SK-N-SH (cell line): ENCODE measurements at regions not wholly inside any gene's neighbourhood (a gene's known extent, or its start where the extent isn't known, plus 50 kb on each side); places are given as distances from the start of the nearest gene placed in this dataset.

Experiments
- CTCF ChIA-PET: fragments of 300-600, 350-600 bp; formaldehyde crosslinking; extraction: SDS; loops from one replicate; lab custom pipeline; 2021; lab: Yijun Ruan, JAX
- POLR2A ChIA-PET: fragments of 350-600 bp; sonication (Branson Sonifier 250); formaldehyde crosslinking; extraction: SDS; loops from one replicate; lab custom pipeline; 2020; ENCODE audit warnings: antibody characterized with exemption, inconsistent platforms; lab: Yijun Ruan, JAX
- DNase-seq: peaks from one replicate; pipeline ENCODE4 v3.0.0; 2012
- H2AFZ ChIP-seq: fragments of 200-600 bp; sonication (generic); 2 replicates; pipeline ENCODE4 v1.8.1; 2016; ENCODE audit warnings: antibody characterized with exemption, mild to moderate bottlenecking, low read depth
- H3F3A ChIP-seq: fragments of 200-600 bp; sonication (generic); replicated peaks from 2 replicates; pipeline ENCODE3; 2016; ENCODE audit warnings: antibody characterized with exemption, mild to moderate bottlenecking; ENCODE audit not compliant: insufficient read depth
- H3K27ac ChIP-seq, 2 experiments: fragments of 200-500 bp in 1 of 2; fragments of 200-600 bp in 1 of 2; sonication (Bioruptor generic) in 1 of 2; sonication (generic), shearing (Covaris generic) in 1 of 2; 2 replicates each; pipeline versions ENCODE4 v1.5.1 to v1.6.1; 2014 to 2016; ENCODE audit warnings: low read depth in 2 of 2, inconsistent platforms in 1 of 2, low read length in 1 of 2, mild to moderate bottlenecking in 1 of 2, mixed read lengths in 1 of 2
- H3K27me3 ChIP-seq: fragments of 200-600 bp; sonication (generic), shearing (Covaris generic); 2 replicates; pipeline ENCODE4 v1.6.1; 2016; ENCODE audit warnings: mixed run types; ENCODE audit not compliant: insufficient read depth
- H3K36me3 ChIP-seq, 2 experiments: fragments of 200-500 bp in 1 of 2; fragments of 200-600 bp in 1 of 2; sonication (Bioruptor generic) in 1 of 2; sonication (generic) in 1 of 2; replicated peaks in 1 of 2; 2 replicates each; pipeline versions ENCODE3 to v1.5.1; 2014 to 2016; ENCODE audit warnings: low read length in 1 of 2, mild to moderate bottlenecking in 1 of 2; ENCODE audit not compliant: insufficient read depth in 2 of 2, control insufficient read depth in 1 of 2
- H3K4me1 ChIP-seq, 2 experiments: fragments of 200-500 bp in 1 of 2; fragments of 200-600 bp in 1 of 2; sonication (Bioruptor generic) in 1 of 2; sonication (generic), shearing (Covaris generic) in 1 of 2; 2 replicates each; pipeline versions ENCODE4 v1.5.1 to v1.6.1; 2014 to 2016; ENCODE audit warnings: low read depth in 1 of 2, low read length in 1 of 2, mixed run types in 1 of 2; ENCODE audit not compliant: insufficient read depth in 2 of 2, control insufficient read depth in 1 of 2
- H3K4me2 ChIP-seq: fragments of 200-600 bp; sonication (generic), shearing (Covaris generic); 2 replicates; pipeline ENCODE4 v1.6.1; 2017; ENCODE audit warnings: mixed run types
- H3K4me3 ChIP-seq, 2 experiments: fragments of 200-500 bp in 1 of 2; fragments of 200-600 bp in 1 of 2; sonication (Bioruptor generic) in 1 of 2; sonication (generic), shearing (Covaris generic) in 1 of 2; 2 replicates each; pipeline versions ENCODE4 v1.5.1 to v1.8.1; 2014 to 2016; ENCODE audit warnings: low read depth in 2 of 2, inconsistent platforms in 1 of 2, low read length in 1 of 2, mild to moderate bottlenecking in 1 of 2, mixed read lengths in 1 of 2, moderate library complexity in 1 of 2
- H3K79me2 ChIP-seq: fragments of 200-600 bp; sonication (generic); 2 replicates; pipeline ENCODE4 v1.8.1; 2017; ENCODE audit warnings: mild to moderate bottlenecking; ENCODE audit not compliant: insufficient read depth
- H3K9ac ChIP-seq: fragments of 200-600 bp; sonication (generic); 2 replicates; pipeline ENCODE4 v1.6.1; 2017; ENCODE audit warnings: mixed run types
- H3K9me2 ChIP-seq: fragments of 200-600 bp; sonication (generic); 2 replicates; pipeline ENCODE4 v1.6.1; 2017; ENCODE audit warnings: mixed run types
- H3K9me3 ChIP-seq: fragments of 200-600 bp; sonication (generic); 2 replicates; pipeline ENCODE4 v1.6.1; 2017; ENCODE audit warnings: mixed run types, mild to moderate bottlenecking, moderate library complexity
- H4K20me1 ChIP-seq: fragments of 200-600 bp; sonication (generic); 2 replicates; pipeline ENCODE4 v1.6.1; 2017; ENCODE audit warnings: mild to moderate bottlenecking, mixed run types; ENCODE audit not compliant: insufficient read depth
- EP300 ChIP-seq, 2 experiments: IDR thresholded peaks; 2 replicates each; pipeline versions ENCODE4 v1.4.0 to v1.6.1; 2012; ENCODE audit warnings: borderline replicate concordance in 1 of 2, low read depth in 1 of 2, low read length in 1 of 2
- EZH2phosphoT487 ChIP-seq: fragments of 200-600 bp; sonication (generic); IDR thresholded peaks from 2 replicates; pipeline ENCODE4 v1.6.1; 2017; ENCODE audit warnings: low read depth, mixed run types, mild to moderate bottlenecking, antibody characterized with exemption, moderate library complexity, borderline replicate concordance
- FOXM1 ChIP-seq: IDR thresholded peaks from 2 replicates; pipeline ENCODE4 v1.4.0; 2012; ENCODE audit warnings: low read depth, mild to moderate bottlenecking
- GABPA ChIP-seq: IDR thresholded peaks from 2 replicates; pipeline ENCODE4 v1.4.0; 2012; ENCODE audit warnings: low read depth, mild to moderate bottlenecking
- GATA2 ChIP-seq: sonication (generic); formaldehyde crosslinking; IDR thresholded peaks from 2 replicates; pipeline ENCODE4 v1.5.0; 2020; ENCODE audit warnings: mild to moderate bottlenecking, missing genetic modification reagents
- MAX ChIP-seq: IDR thresholded peaks from 2 replicates; pipeline ENCODE4 v1.4.0; 2012; ENCODE audit warnings: low read depth
- MEF2A ChIP-seq: IDR thresholded peaks from 2 replicates; pipeline ENCODE4 v1.4.0; 2012; ENCODE audit warnings: low read depth, borderline replicate concordance
- NRF1 ChIP-seq: IDR thresholded peaks from 2 replicates; pipeline ENCODE4 v1.6.1; 2012; ENCODE audit warnings: low read depth, mild to moderate bottlenecking, low read length
- RAD21 ChIP-seq: IDR thresholded peaks from 2 replicates; pipeline ENCODE4 v1.6.1; 2012; ENCODE audit warnings: mild to moderate bottlenecking, low read length
- RXRA ChIP-seq: IDR thresholded peaks from 2 replicates; pipeline ENCODE4 v1.4.0; 2012; ENCODE audit warnings: low read depth, mild to moderate bottlenecking, borderline replicate concordance
- SMC3 ChIP-seq: IDR thresholded peaks from 2 replicates; pipeline ENCODE4 v1.6.1; 2012; ENCODE audit warnings: low read depth, low read length, improper control_type of control experiment
- USF1 ChIP-seq: IDR thresholded peaks from 2 replicates; pipeline ENCODE4 v1.4.0; 2012; ENCODE audit warnings: low read depth, borderline replicate concordance
- YY1 ChIP-seq: IDR thresholded peaks from 2 replicates; pipeline ENCODE4 v1.4.0; 2012; ENCODE audit warnings: low read depth, mild to moderate bottlenecking
- WGBS: methylation state at CpG from one replicate; pipeline ENCODE4 v1.1.6; 2017; ENCODE audit warnings: low lambda C conversion rate; 5-methylcytosine and 5-hydroxymethylcytosine counted together
- TF ChIP-seq, protein P1 (sequence below): IDR thresholded peaks from 2 replicates; pipeline ENCODE4 v1.6.1; 2012; ENCODE audit warnings: mild to moderate bottlenecking, low read depth, low read length, moderate library complexity
- TF ChIP-seq, protein P2 (sequence below): IDR thresholded peaks from 2 replicates; pipeline ENCODE4 v1.4.0; 2012; ENCODE audit warnings: low read depth, borderline replicate concordance
- TF ChIP-seq, protein P3 (sequence below): fragments of 150-350 bp; IDR thresholded peaks from 2 replicates; pipeline ENCODE4 v1.6.1; 2017; ENCODE audit warnings: antibody characterized with exemption, low read length, low read depth, borderline replicate concordance
- TF ChIP-seq, protein P4 (sequence below): IDR thresholded peaks from 2 replicates; pipeline ENCODE4; 2012

DNA sequence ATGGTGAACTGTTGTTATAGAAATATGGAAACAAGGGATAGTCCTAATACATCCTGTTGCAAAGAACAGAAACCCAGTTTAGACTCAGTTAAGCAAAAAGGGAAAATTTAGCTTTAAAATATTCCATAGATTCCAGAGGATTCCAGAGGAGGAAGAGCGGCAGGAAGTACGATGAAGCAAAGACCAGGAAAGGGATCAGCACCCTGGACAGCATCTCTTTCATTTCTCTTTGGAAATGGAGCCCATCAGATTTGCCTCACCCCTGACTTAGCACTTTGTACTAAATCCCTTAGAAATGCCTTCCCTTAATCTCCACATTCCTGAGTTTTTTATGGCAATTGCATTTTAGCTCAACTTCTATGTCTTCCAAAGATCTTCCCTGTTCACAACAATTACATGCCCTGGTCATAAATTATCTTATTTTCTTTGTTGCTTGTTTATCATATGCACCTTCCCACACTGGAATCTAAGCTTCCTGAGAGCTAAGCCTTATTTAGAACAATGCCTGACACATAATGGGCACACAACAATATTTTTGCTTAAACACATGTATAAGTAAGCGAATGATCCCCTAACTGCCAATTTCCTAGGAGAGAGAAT is 150.0 kb upstream of the RBFOX1 start:
- 30% methylated on average over 3 of the region's 3 CpGs for WGBS
- ChIA-PET POLR2A (no interaction called here), CTCF (interaction anchor here (0.6 to 1.2 kb wide), 2 partner anchors 11 to 290 kb away, joined by 3 to 4 read pairs; no protein-coding TSS in a partner anchor)
- no peaks in the 10 kb centered on the region for H3K4me1 ChIP-seq
- no peak overlapping the region for H3K27ac ChIP-seq
- no peak overlapping the region for H3K4me3 ChIP-seq
- no peaks in the 10 kb centered on the region for H3K79me2 ChIP-seq
- no peaks in the 10 kb centered on the region for H3K27me3 ChIP-seq
- no peak overlapping the region for H3K4me2 ChIP-seq
- no peaks in the 10 kb centered on the region for H3F3A ChIP-seq
- H4K20me1 ChIP-seq = no peaks in the 10 kb centered on the region
- no peak for DNase-seq
- H3K9me2 ChIP-seq = no peaks in the 10 kb centered on the region
- TF ChIP-seq USF1 = no peak
- no peak for TF ChIP-seq YY1
- TF ChIP-seq, protein P1, sequence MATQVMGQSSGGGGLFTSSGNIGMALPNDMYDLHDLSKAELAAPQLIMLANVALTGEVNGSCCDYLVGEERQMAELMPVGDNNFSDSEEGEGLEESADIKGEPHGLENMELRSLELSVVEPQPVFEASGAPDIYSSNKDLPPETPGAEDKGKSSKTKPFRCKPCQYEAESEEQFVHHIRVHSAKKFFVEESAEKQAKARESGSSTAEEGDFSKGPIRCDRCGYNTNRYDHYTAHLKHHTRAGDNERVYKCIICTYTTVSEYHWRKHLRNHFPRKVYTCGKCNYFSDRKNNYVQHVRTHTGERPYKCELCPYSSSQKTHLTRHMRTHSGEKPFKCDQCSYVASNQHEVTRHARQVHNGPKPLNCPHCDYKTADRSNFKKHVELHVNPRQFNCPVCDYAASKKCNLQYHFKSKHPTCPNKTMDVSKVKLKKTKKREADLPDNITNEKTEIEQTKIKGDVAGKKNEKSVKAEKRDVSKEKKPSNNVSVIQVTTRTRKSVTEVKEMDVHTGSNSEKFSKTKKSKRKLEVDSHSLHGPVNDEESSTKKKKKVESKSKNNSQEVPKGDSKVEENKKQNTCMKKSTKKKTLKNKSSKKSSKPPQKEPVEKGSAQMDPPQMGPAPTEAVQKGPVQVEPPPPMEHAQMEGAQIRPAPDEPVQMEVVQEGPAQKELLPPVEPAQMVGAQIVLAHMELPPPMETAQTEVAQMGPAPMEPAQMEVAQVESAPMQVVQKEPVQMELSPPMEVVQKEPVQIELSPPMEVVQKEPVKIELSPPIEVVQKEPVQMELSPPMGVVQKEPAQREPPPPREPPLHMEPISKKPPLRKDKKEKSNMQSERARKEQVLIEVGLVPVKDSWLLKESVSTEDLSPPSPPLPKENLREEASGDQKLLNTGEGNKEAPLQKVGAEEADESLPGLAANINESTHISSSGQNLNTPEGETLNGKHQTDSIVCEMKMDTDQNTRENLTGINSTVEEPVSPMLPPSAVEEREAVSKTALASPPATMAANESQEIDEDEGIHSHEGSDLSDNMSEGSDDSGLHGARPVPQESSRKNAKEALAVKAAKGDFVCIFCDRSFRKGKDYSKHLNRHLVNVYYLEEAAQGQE = peak; percentile 60; the same call in 1 of the 2 replicates
- TF ChIP-seq, protein P2, sequence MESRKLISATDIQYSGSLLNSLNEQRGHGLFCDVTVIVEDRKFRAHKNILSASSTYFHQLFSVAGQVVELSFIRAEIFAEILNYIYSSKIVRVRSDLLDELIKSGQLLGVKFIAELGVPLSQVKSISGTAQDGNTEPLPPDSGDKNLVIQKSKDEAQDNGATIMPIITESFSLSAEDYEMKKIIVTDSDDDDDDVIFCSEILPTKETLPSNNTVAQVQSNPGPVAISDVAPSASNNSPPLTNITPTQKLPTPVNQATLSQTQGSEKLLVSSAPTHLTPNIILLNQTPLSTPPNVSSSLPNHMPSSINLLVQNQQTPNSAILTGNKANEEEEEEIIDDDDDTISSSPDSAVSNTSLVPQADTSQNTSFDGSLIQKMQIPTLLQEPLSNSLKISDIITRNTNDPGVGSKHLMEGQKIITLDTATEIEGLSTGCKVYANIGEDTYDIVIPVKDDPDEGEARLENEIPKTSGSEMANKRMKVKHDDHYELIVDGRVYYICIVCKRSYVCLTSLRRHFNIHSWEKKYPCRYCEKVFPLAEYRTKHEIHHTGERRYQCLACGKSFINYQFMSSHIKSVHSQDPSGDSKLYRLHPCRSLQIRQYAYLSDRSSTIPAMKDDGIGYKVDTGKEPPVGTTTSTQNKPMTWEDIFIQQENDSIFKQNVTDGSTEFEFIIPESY = no peak
- TF ChIP-seq FOXM1 = no peak
- H3K9ac ChIP-seq = no peak overlapping the region
- H3K9me3 ChIP-seq = peaks cover 5% of the 10 kb centered on the region; the same call in 1 of the 2 replicates
- H3K36me3 ChIP-seq = no peaks in the 10 kb centered on the region
- no peak overlapping the region for H2AFZ ChIP-seq

GRCh38 chr16:7177875-7178274 is 154.8 kb upstream of the RBFOX1 start:
- H4K20me1 ChIP-seq = no peaks in the 10 kb centered on the region
- no peak overlapping the region for H3K4me3 ChIP-seq
- H3F3A ChIP-seq = no peaks in the 10 kb centered on the region
- no peak for TF ChIP-seq MAX
- no peak for TF ChIP-seq SMC3
- no peak for TF ChIP-seq GATA2
- TF ChIP-seq, protein P3, sequence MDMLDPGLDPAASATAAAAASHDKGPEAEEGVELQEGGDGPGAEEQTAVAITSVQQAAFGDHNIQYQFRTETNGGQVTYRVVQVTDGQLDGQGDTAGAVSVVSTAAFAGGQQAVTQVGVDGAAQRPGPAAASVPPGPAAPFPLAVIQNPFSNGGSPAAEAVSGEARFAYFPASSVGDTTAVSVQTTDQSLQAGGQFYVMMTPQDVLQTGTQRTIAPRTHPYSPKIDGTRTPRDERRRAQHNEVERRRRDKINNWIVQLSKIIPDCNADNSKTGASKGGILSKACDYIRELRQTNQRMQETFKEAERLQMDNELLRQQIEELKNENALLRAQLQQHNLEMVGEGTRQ = no peak
- TF ChIP-seq EP300 (IDR thresholded peaks at IDR 0.05; ENCODE audit: borderline replicate concordance in 1 of 2, low read depth in 1 of 2, low read length in 1 of 2) = no peak
- no peak for TF ChIP-seq RAD21
- no peak for TF ChIP-seq EZH2phosphoT487
- TF ChIP-seq YY1 = no peak
- TF ChIP-seq, protein P4, sequence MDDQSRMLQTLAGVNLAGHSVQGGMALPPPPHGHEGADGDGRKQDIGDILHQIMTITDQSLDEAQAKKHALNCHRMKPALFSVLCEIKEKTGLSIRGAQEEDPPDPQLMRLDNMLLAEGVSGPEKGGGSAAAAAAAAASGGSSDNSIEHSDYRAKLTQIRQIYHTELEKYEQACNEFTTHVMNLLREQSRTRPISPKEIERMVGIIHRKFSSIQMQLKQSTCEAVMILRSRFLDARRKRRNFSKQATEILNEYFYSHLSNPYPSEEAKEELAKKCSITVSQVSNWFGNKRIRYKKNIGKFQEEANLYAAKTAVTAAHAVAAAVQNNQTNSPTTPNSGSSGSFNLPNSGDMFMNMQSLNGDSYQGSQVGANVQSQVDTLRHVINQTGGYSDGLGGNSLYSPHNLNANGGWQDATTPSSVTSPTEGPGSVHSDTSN = no peak
- no peak for TF ChIP-seq RXRA
- no peak for TF ChIP-seq GABPA
- TF ChIP-seq NRF1 = no peak
- no peak for TF ChIP-seq MEF2A
- POLR2A ChIA-PET = no interaction called here
- no peak overlapping the region for H2AFZ ChIP-seq
- no peak overlapping the region for H3K27ac ChIP-seq
- no peaks in the 10 kb centered on the region for H3K9me3 ChIP-seq
- H3K4me2 ChIP-seq = no peak overlapping the region
- H3K27me3 ChIP-seq = no peaks in the 10 kb centered on the region
- no peaks in the 10 kb centered on the region for H3K4me1 ChIP-seq
- no peak overlapping the region for H3K9ac ChIP-seq
- DNase-seq = no peak
- H3K36me3 ChIP-seq = no peaks in the 10 kb centered on the region
- CTCF ChIA-PET = no interaction called here
- H3K9me2 ChIP-seq = no peaks in the 10 kb centered on the region
- H3K79me2 ChIP-seq = no peaks in the 10 kb centered on the region
- 15% methylated on average over 2 of the region's 2 CpGs for WGBS
